SK-N-SH (cell line): ENCODE measurements at regions not wholly inside any gene's neighbourhood (a gene's known extent, or its start where the extent isn't known, plus 50 kb on each side); places are given as distances from the start of the nearest gene placed in this dataset.
"Not testable (repeated sequence)": the region's sequence is repeated elsewhere in the genome, so short reads cannot be mapped to it uniquely, and the experiment has no call there.

Experiments used
- CTCF ChIA-PET: fragments of 300-600, 350-600 bp; formaldehyde crosslinking; extraction: SDS; loops from one replicate; lab custom pipeline; 2021; lab: Yijun Ruan, JAX
- POLR2A ChIA-PET: fragments of 350-600 bp; sonication (Branson Sonifier 250); formaldehyde crosslinking; extraction: SDS; loops from one replicate; lab custom pipeline; 2020; ENCODE audit warnings: antibody characterized with exemption, inconsistent platforms; lab: Yijun Ruan, JAX
- DNase-seq: peaks from one replicate; pipeline ENCODE4 v3.0.0; 2012
- H2AFZ ChIP-seq: fragments of 200-600 bp; sonication (generic); 2 replicates; pipeline ENCODE4 v1.8.1; 2016; ENCODE audit warnings: antibody characterized with exemption, mild to moderate bottlenecking, low read depth
- H3F3A ChIP-seq: fragments of 200-600 bp; sonication (generic); replicated peaks from 2 replicates; pipeline ENCODE3; 2016; ENCODE audit warnings: antibody characterized with exemption, mild to moderate bottlenecking; ENCODE audit not compliant: insufficient read depth
- H3K27ac ChIP-seq, 2 experiments: fragments of 200-500 bp in 1 of 2; fragments of 200-600 bp in 1 of 2; sonication (Bioruptor generic) in 1 of 2; sonication (generic), shearing (Covaris generic) in 1 of 2; 2 replicates each; pipeline versions ENCODE4 v1.5.1 to v1.6.1; 2014 to 2016; ENCODE audit warnings: low read depth in 2 of 2, inconsistent platforms in 1 of 2, low read length in 1 of 2, mild to moderate bottlenecking in 1 of 2, mixed read lengths in 1 of 2
- H3K27me3 ChIP-seq: fragments of 200-600 bp; sonication (generic), shearing (Covaris generic); 2 replicates; pipeline ENCODE4 v1.6.1; 2016; ENCODE audit warnings: mixed run types; ENCODE audit not compliant: insufficient read depth
- H3K36me3 ChIP-seq, 2 experiments: fragments of 200-500 bp in 1 of 2; fragments of 200-600 bp in 1 of 2; sonication (Bioruptor generic) in 1 of 2; sonication (generic) in 1 of 2; replicated peaks in 1 of 2; 2 replicates each; pipeline versions ENCODE3 to v1.5.1; 2014 to 2016; ENCODE audit warnings: low read length in 1 of 2, mild to moderate bottlenecking in 1 of 2; ENCODE audit not compliant: insufficient read depth in 2 of 2, control insufficient read depth in 1 of 2
- H3K4me1 ChIP-seq, 2 experiments: fragments of 200-500 bp in 1 of 2; fragments of 200-600 bp in 1 of 2; sonication (Bioruptor generic) in 1 of 2; sonication (generic), shearing (Covaris generic) in 1 of 2; 2 replicates each; pipeline versions ENCODE4 v1.5.1 to v1.6.1; 2014 to 2016; ENCODE audit warnings: low read depth in 1 of 2, low read length in 1 of 2, mixed run types in 1 of 2; ENCODE audit not compliant: insufficient read depth in 2 of 2, control insufficient read depth in 1 of 2
- H3K4me2 ChIP-seq: fragments of 200-600 bp; sonication (generic), shearing (Covaris generic); 2 replicates; pipeline ENCODE4 v1.6.1; 2017; ENCODE audit warnings: mixed run types
- H3K4me3 ChIP-seq, 2 experiments: fragments of 200-500 bp in 1 of 2; fragments of 200-600 bp in 1 of 2; sonication (Bioruptor generic) in 1 of 2; sonication (generic), shearing (Covaris generic) in 1 of 2; 2 replicates each; pipeline versions ENCODE4 v1.5.1 to v1.8.1; 2014 to 2016; ENCODE audit warnings: low read depth in 2 of 2, inconsistent platforms in 1 of 2, low read length in 1 of 2, mild to moderate bottlenecking in 1 of 2, mixed read lengths in 1 of 2, moderate library complexity in 1 of 2
- H3K79me2 ChIP-seq: fragments of 200-600 bp; sonication (generic); 2 replicates; pipeline ENCODE4 v1.8.1; 2017; ENCODE audit warnings: mild to moderate bottlenecking; ENCODE audit not compliant: insufficient read depth
- H3K9ac ChIP-seq: fragments of 200-600 bp; sonication (generic); 2 replicates; pipeline ENCODE4 v1.6.1; 2017; ENCODE audit warnings: mixed run types
- H3K9me2 ChIP-seq: fragments of 200-600 bp; sonication (generic); 2 replicates; pipeline ENCODE4 v1.6.1; 2017; ENCODE audit warnings: mixed run types
- H3K9me3 ChIP-seq: fragments of 200-600 bp; sonication (generic); 2 replicates; pipeline ENCODE4 v1.6.1; 2017; ENCODE audit warnings: mixed run types, mild to moderate bottlenecking, moderate library complexity
- H4K20me1 ChIP-seq: fragments of 200-600 bp; sonication (generic); 2 replicates; pipeline ENCODE4 v1.6.1; 2017; ENCODE audit warnings: mild to moderate bottlenecking, mixed run types; ENCODE audit not compliant: insufficient read depth
- CHD2 ChIP-seq: fragments of 150-350 bp; IDR thresholded peaks from 2 replicates; pipeline ENCODE4 v1.6.1; 2018; ENCODE audit warnings: low read length; ENCODE audit not compliant: partially characterized antibody
- ELF1 ChIP-seq: IDR thresholded peaks from 2 replicates; pipeline ENCODE4 v1.4.0; 2012
- FOXM1 ChIP-seq: IDR thresholded peaks from 2 replicates; pipeline ENCODE4 v1.4.0; 2012; ENCODE audit warnings: low read depth, mild to moderate bottlenecking
- PBX3 ChIP-seq: IDR thresholded peaks from 2 replicates; pipeline ENCODE4; 2012
- POLR2AphosphoS5 ChIP-seq: IDR thresholded peaks from 2 replicates; pipeline ENCODE4 v1.6.1; 2012; ENCODE audit warnings: low read depth, low read length
- RAD21 ChIP-seq: IDR thresholded peaks from 2 replicates; pipeline ENCODE4 v1.6.1; 2012; ENCODE audit warnings: mild to moderate bottlenecking, low read length
- RXRA ChIP-seq: IDR thresholded peaks from 2 replicates; pipeline ENCODE4 v1.4.0; 2012; ENCODE audit warnings: low read depth, mild to moderate bottlenecking, borderline replicate concordance
- WGBS: methylation state at CpG from one replicate; pipeline ENCODE4 v1.1.6; 2017; ENCODE audit warnings: low lambda C conversion rate; 5-methylcytosine and 5-hydroxymethylcytosine counted together

DNA sequence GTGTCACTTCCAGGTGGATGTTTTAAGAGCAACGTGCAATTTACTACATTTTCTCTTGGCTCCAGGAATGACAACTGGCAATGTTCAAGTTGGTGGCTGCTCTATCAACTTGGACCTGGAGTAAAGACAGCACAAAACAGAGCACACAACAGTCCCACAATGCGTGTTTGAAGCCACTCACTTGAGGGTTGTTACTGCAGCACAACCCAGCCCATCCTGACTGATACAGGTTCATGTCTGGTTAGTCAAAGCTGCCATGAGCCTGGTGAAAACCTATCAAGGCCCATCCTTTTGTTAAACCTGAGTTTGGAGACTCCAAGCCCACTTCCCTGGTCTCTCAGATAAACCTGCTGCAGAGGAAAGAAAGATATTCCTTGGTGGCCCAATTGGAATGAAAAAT is 81.1 kb upstream of the LARP1 start:
- H3K27ac ChIP-seq: no peak overlapping the region
- POLR2A ChIA-PET: no interaction called here
- no peaks in the 10 kb centered on the region for H3K27me3 ChIP-seq
- CTCF ChIA-PET: no interaction called here
- no peak overlapping the region for H3K4me3 ChIP-seq
- H3K4me2 ChIP-seq: no peak overlapping the region
- no peaks in the 10 kb centered on the region for H3K79me2 ChIP-seq
- H3K9me2 ChIP-seq: no peaks in the 10 kb centered on the region
- no peak overlapping the region for H3K9ac ChIP-seq
- H3K4me1 ChIP-seq: no peaks in the 10 kb centered on the region
- H3F3A ChIP-seq: no peaks in the 10 kb centered on the region
- WGBS: 61% methylated on average over 2 of the region's 2 CpGs
- H4K20me1 ChIP-seq: no peaks in the 10 kb centered on the region
- no peak overlapping the region for H2AFZ ChIP-seq
- TF ChIP-seq POLR2AphosphoS5: no peak
- TF ChIP-seq RAD21: no peak
- TF ChIP-seq CHD2: no peak
- no peak for TF ChIP-seq ELF1
- no peak for TF ChIP-seq RXRA
- no peak for TF ChIP-seq FOXM1
- TF ChIP-seq, all 33 proteins: peak for 0
- Histone ChIP-seq H3K36me3 (no peaks in the 10 kb centered on the region), H3K9me3 (no peaks in the 10 kb centered on the region)
- no peak for DNase-seq

DNA sequence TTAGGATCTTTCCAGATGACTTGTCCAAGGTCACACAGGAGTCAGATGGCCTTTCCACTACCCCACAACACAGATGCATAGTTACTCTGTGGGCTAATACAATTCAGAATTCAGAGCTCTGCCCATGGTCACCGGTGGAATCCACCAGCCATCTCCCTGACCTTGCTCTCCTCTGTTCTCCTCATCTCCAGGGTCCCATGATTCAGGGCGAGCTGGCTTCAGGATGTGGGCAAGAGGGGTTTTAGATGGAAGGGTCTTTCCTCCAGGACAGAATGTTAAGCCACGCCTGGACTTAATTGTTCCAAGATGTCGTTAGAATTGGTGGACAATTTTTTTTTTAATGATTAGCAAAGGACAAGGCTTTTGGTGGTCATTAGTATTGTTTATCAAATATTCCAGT is 81.7 kb upstream of the LARP1 start:
- TF ChIP-seq PBX3: no peak
- Histone ChIP-seq H3K36me3 (no peaks in the 10 kb centered on the region), H3K27ac (no peak overlapping the region), H3K79me2 (no peaks in the 10 kb centered on the region), H3F3A (no peaks in the 10 kb centered on the region), H3K4me2 (no peak overlapping the region), H3K4me3 (no peak overlapping the region), H2AFZ (no peak overlapping the region), H3K9me3 (no peaks in the 10 kb centered on the region), H3K9me2 (no peaks in the 10 kb centered on the region), H3K9ac (no peak overlapping the region), H3K4me1 (no peaks in the 10 kb centered on the region), H3K27me3 (no peaks in the 10 kb centered on the region), H4K20me1 (no peaks in the 10 kb centered on the region)
- WGBS: 44% methylated on average over 4 of the region's 4 CpGs
- POLR2A ChIA-PET: no interaction called here
- no peak for DNase-seq
- CTCF ChIA-PET: interaction anchor here (0.8 kb wide), 1 partner anchor 23 kb away, joined by 3 read pairs; no protein-coding TSS in a partner anchor

DNA sequence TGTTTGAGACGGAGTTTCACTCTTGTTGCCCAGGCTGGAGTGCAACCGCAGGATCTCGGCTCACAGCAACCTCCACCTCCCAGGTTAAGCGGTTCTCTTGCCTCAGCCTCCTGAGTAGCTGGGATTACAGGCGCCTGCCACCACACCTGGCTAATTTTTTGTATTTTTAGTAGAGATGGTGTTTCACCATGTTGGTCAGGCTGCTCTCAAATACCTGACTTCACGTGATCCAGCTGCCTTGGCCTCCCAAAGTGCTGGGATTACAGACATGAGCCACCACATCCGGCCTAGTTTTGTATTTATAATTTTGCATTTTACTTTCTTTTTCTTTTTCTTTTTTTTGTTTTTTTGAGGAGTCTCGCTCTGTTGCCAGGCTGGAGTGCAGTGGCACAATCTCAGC is 85.3 kb upstream of the LARP1 start:
- H3K27me3 ChIP-seq, DNase-seq, H3K79me2 ChIP-seq, H3K4me3 ChIP-seq, H3K9me3 ChIP-seq, H3K9ac ChIP-seq, H3K9me2 ChIP-seq, H4K20me1 ChIP-seq, H3K4me2 ChIP-seq, H3K4me1 ChIP-seq, H3K27ac ChIP-seq, H3K36me3 ChIP-seq, H3F3A ChIP-seq, POLR2A ChIA-PET, H2AFZ ChIP-seq: not testable (repeated sequence)
- 92% methylated on average over 8 of the region's 8 CpGs for WGBS
- CTCF ChIA-PET: interaction anchor here (1.1 kb wide), 1 partner anchor 20 kb away, joined by 6 read pairs; no protein-coding TSS in a partner anchor
